ENCODE measurements at regions not wholly inside any gene's neighbourhood (a gene's known extent, or its start where the extent isn't known, plus 50 kb on each side); places are given as distances from the start of the nearest gene placed in this dataset.
"Not testable (repeated sequence)": the region's sequence is repeated elsewhere in the genome, so short reads cannot be mapped to it uniquely, and the experiment has no call there.

DNA sequence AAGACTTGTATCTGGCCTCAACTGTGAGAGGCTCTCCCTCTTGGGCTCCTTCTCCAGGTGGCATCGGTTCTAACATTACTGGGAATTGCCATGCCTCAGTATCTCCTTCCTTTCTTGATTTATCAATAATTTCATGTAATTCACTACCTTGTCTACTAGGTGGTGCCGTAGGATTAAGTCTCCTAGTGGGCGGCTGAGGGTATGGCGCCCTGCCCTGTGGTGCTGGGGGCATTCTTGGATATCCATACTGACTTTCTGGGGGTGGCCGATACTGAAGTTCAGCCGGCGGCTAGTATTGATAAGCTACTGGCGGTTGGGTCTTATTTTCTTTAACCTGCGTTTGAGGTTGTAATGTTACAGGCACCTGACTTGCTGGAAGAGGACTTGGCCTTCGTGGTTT is 164.2 kb upstream of the TMPRSS15 start:
- not testable (repeated sequence) for FAIRE-seq

DNA sequence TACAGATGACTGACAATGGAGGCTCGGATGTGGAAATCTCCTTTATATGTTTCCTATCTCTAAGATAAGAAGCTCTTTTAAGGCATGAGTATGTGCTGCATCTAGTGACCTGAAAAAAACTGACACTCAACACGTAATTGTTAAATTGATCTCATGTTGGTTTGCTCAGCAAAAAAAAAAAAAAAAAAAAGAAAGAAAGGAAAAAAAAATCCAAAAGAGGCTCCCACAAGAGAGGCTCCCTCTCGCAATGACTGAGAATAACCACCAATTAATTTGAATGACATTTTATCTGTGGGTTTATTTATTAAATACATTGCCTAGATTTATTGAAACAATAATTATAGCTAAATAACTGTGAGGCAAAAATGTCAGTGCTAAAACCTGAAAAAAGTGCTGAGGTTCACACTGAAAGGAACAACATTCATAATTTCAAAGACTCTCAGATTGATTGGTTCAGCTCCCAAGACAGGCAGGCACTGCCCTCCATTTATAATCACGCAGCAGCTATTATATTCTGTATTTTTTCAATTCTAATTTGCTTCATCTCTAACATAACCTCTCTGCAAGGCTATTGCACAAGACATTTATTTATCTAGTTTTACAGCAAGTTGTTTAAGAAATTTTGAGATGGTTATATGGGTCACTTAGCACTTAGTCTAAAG is 184.5 kb upstream of the TMPRSS15 start:
- FAIRE-seq: no peak

DNA sequence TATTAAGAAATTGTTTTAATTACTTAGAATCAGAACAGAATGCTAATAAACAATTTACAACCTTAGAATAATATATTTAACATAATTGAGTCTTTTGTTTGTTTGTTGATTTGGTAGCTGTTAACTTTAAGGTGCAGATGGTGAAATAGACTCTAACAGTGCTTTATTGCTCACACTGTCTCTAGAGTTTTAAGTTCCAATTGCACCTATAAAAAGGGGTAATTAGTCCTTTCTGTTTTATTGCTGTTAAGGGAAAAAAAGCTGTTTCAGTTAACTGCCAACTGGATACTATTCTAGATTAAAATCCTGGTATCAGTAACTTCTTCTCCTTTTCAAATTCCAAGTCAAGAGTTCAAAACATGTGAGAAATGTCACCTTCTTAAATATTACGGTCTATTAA is 197.6 kb upstream of the TMPRSS15 start:
- FAIRE-seq: no peak

DNA sequence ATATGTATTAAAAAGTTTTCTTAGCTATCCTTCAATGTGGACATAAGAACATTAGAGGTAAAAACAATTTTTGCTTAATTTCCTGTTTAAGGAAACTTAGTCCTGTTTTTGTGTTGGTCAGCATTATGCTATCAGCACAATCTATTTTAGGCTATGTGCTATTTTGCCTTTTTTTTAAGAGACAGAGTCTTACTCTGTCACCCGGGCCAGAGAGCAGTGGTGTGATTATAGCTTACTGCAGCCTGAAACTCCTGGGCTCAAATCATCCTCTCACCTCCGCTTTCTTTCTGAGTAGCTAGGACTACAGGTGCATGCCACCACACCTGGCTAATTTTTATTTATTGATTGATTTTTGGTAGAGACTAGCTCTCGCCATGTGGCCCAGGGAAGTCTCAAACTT is 199.1 kb upstream of the TMPRSS15 start:
- FAIRE-seq: no peak

DNA sequence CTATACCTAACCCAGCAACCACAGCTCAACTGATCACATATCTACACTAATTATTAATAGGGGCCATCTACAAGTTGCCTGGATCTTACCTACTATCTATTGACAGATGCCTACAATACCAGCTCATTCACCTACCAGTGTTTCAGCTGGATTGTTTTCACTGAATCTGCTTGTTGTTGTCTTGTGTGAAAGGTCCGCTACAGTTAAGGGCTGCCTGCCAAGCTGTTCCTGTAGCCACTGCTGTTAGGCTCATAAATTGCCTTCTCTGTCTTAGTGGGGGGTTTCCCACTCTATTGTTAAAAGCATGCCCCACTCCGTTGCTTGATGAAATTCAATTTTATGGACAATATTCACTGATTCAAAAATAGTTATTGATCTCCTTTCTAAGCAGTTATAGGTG is 199.7 kb upstream of the TMPRSS15 start:
- FAIRE-seq: no peak

DNA sequence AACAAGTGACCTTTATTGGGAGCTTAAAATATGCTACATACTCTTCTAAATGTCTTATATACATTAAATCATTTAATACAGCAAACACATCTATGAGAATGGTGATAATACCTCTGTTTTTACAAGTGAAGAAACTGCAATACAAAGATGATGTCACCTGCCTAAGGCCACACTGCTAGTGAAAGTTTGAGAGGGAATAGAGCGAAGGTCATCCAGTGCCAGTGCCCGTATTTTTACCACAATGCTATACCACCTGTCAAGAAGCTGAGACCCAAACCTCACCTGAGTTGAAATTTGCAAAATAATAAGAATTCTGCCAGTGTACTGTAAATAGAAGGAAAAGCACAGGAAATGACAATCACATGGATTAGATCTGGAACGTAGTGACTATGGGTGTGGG is 200.4 kb upstream of the TMPRSS15 start:
- FAIRE-seq: no peak

DNA sequence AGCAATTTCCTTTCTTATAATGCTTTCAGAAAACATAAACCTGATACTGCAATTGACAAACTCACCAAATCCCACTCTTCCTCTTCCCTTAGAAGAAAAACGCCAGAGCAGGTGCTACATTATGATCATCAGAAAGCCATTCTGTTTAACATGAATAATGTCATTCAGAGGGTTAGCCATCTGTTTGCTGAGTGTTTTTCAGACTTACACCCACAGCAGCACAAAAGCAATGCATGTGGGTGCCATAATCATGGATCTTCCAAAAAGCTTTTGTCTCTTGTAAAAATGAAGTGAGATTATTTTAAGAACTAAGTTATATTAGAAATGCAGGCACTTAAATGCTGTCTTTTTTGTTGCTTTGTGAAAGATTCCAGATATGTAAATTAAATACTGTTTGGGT is 204.6 kb upstream of the TMPRSS15 start:
- no peak for FAIRE-seq

DNA sequence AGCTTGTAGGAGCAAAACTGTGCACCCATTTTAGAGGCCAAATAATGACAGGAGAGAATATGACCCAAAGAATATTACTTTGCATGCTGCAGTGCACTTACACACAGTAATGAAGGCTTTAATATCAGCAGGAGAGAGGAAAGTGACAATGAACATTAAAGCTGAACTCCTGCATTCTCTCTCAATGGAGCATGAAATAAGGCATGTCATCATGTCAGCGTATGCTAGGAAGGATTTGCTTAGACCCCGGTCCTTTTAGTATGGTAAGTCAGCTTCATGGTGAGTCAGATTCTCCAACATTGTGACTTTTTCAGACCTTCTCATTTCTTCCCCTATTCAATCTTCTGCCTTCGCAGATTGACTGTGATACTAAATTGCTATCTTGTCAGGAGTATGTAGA is 210.7 kb upstream of the TMPRSS15 start:
- FAIRE-seq: no peak

DNA sequence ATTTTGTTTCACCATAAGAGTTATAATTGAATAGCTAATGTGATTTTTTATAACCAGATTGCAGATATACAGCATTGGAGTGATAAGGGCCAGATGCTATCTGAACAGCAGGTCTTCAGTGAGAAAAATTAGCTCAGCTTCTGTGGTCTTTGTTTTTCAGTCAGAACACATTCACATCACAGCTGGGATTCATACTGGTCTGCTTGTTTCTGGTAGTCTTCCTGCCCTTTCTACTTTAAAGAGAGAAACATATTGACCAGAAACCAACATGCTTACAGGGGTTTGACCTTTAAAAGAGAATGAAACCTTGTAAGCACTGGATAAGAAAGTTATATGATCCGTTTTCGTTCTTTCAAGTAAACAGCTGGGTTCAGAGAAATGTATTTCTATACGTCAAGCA is 213.7 kb upstream of the TMPRSS15 start:
- no peak for FAIRE-seq

DNA sequence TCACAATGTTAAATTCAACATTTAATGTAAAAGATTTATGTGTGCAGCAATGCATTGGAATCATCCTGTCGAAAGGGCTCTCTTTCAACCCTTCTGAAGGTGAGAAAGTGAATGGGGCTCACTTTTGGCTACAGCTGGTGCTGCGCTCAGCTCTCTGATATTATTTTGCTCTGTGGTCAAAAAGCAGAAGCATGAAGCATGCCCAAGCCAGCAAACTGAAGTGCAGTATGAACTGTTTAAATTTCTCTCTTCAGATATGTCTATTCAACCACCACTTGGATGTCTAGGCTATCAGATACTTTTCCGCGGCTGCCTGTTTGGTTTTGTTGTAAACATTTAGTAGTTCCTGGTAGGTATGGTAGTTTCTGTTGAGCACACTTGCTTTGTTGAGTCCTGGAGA is 216.9 kb upstream of the TMPRSS15 start:
- no peak for FAIRE-seq

DNA sequence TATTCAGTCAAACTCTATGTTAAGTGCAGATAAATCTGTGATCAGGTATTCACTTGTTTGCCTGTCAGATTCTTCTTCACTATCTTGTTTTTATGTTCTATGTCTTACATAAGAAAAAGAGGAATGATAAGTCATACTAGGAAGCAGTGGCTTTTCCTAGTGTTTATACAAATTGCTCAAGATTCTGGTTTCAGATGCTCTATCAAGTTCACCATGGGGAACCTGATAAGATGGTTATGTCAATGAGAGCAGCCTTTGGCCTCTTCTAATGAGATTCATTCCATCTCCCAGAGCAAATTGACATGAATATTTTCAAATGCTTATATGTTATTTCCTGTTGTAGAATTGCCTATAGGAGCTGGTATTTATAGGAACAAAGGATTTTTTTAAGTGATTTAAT is 218.8 kb upstream of the TMPRSS15 start:
- FAIRE-seq: no peak

DNA sequence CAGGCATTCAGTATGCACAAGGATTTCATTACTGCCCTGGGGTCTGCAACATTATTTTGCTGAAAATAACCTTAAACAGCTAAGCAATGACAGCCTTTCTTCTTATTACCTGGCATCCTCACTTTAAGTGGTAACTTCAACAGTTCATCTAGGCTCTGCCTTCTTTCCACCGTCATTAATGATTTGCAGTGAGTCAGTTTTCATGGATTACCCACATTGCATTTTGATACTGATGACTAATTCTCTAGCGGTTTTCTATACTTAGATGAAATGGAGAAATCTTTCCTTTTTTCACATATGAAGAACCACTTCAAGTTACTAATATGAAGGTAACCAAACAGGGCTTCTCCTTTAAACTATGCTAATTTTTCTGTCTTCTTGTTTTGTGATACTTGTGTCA is 226.9 kb upstream of the TMPRSS15 start:
- FAIRE-seq: no peak

DNA sequence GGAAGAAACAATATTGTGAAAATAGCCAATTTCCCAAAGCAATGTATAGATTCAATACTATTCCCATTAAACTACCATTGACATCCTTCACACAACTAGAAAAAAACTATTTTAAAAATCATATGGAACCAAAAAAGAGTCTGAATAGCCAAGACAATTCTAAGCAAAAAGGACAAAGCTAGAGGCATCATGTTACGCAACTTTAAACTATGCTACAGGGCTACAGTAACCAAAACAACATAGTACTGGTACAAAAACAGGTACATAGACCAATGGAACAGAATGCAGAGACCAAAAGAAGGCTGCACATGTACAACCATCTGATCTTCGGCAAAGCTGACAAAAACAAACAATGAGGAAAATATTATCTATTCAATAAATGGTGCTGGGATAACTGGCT is 233.3 kb upstream of the TMPRSS15 start:
- no peak for FAIRE-seq

DNA sequence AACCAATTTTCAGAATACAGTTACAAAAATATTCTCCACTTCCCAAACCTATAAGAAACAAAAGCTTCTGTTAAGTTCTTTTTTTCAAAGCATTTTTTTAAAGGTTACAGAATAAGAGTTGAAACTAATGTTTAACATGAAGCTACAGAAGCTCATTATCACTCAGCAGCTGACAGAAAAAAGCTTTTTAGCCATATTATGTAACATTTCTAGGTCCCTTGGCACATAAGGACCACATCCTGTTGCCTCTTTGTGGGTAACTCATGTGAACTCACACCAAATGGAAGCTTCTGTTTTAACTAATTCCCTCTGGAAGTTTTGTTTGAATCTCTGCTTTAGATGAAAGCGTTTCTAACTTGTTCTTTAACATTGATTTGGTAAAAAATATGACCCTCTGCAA is 242.5 kb upstream of the TMPRSS15 start:
- no peak for FAIRE-seq

DNA sequence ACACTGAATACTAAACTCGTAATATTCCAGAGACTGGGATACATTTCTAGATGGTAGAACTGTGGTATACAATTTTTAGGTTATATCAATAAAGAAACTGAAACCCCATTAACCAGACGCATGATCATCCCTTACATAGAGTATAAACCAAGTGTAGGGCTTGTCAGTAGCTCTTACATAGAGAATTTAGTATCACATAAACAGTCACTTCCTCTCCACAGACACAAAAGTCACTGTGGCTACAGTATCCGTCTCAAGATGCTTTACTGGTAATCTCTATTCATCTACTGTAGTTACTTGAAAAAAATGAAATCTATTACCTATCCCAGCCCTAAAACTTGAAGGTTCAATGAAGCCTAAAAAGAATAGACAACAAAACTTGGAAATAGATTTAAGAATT is 252.3 kb upstream of the TMPRSS15 start:
- FAIRE-seq: no peak

DNA sequence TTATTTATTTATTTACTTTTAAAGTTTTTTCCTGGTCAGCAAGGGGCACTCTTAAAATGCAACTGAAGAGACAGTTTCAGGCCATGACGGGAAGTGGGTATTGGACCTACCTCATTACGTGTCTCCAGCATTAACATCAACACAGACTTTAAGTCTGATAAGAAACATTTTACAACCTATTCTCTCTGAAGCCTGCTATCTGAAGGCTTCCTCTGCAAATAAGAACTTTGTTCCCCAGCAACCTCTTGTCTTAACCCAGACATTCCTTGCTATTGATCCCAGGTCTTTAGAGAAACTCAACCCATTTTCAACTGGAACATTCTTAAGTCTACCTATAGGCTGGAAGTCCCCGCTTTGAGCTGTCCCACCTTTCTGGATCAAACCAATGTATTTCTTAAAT is 258.3 kb upstream of the TMPRSS15 start:
- no peak for FAIRE-seq

DNA sequence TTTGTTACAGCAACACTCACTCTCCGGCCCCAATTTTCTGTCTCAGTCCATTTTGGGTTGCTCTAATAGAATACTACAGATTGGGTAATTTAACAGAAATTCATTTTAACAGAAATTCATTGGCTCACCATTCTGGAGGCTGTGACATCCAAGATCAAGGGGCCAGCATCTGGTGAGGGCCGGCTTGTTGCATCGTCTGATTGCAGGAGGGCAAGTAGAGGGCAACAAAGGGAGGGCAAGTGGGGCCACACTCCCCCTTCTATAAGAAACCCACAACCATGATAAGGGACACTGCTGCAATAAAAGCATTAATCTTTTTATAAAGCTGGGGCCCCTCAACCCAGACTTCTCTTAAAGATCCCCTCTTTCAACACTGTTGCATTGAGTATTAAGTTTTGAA is 260.1 kb upstream of the TMPRSS15 start:
- FAIRE-seq: no peak

DNA sequence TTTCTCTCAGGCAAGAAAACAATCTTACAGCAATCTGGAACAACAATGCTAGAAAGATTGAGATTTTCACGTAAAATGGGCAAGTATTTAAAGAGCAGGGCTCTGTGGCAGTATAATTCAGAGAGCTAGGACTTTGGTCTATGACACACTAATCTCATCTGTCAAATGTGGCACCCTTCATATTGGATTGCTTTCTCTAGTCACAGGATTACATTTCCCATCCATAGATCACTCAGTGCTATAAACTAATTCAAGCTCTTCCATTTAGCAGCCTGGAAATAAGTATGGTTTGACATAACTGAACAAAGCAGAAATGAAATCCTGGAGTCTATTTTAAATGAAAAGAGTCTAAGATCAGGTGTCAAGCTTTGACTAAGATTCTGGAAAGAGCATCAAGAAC is 263.1 kb upstream of the TMPRSS15 start:
- no peak for FAIRE-seq

DNA sequence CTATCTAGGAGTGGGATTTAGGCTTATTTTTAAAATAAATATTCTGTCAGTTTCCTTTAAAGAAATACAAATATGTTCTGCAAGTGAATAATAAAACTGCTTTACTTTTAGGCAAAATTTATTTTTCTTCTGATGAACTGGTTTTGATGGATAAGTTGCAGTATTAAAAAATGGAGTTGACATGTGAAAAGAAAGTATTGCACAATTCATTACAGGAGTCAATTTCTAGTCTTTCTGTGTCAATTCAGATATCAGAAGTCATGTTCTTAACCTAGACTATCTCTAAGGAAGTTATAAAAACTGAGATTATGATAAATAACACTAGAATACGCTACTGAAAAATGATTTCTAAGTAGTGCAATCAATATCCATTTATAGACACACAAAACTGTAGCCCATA is 270.2 kb upstream of the TMPRSS15 start:
- no peak for FAIRE-seq

DNA sequence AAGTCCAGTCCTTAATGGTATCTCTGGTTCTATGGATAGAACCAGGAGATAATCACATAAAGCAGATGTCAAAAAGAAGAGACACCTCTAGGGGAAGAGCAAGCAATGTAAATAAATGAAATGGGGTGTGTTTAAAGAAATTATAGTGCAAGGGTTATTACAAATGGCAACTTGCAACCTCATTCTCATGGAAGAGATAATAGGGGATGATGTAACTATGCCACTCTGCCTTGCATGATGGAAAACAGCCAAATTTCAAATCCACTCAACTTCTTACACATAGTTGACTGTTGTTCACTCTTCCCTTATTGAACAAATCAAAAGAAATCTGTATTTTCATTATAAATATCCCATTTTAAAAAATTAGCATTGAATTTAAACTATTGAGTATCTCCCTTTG is 274.0 kb upstream of the TMPRSS15 start:
- FAIRE-seq: no peak

DNA sequence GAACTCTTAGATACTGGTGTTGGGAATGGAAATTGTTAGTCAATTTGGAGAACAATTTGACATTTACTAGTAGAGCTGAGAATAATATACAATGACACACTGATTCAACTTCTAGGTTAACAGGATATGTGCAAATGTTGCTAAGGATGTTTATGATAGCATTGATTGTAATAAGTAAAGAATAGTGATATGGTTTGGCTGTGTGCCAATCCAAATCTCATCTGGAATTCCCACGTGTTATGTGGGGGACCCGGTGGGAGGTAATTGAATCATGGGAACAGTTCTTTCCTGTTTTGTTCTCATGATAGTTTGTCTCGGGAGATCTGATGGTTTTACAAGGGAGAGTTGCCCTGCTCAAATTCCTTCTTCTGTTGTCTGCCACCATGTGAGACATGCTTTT is 302.4 kb upstream of the TMPRSS15 start:
- no peak for FAIRE-seq

DNA sequence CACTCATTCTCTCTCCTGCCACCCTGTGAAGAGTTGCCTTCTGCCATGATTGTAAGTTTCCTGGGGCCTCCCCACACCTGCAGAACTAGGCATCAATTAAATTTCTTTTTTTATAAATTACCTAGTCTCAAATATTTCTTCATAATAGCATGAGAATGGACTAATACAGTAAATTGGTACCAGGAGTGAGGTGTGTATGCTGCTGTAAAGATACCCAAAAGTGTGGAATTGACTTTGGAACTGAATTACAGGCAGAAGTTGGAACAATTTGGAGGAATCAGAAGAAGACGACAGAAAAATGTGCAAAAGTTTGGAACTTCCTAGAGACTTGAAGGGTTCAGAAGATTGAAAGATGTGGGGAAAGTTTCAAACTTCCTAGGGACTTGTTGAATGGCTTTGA is 308.1 kb upstream of the TMPRSS15 start:
- FAIRE-seq: no peak

DNA sequence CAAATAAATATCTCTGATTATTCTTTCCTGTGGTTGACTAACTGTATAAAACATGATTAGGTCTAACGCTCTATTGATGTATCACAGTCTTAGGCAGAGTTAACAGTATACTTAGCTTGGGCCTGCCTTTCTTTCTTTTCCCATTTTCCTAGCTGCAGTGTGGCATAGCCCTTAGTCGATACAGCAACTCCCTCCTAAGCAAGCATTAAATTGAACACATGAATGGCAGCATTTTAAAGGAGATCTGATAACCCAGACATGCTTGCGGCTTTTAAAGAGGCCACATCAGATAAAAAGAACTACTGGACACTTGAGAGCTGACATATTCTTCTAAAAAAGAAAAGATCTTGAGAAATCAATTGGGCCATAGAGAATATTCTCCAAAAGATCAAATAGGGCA is 312.0 kb upstream of the TMPRSS15 start:
- no peak for FAIRE-seq

DNA sequence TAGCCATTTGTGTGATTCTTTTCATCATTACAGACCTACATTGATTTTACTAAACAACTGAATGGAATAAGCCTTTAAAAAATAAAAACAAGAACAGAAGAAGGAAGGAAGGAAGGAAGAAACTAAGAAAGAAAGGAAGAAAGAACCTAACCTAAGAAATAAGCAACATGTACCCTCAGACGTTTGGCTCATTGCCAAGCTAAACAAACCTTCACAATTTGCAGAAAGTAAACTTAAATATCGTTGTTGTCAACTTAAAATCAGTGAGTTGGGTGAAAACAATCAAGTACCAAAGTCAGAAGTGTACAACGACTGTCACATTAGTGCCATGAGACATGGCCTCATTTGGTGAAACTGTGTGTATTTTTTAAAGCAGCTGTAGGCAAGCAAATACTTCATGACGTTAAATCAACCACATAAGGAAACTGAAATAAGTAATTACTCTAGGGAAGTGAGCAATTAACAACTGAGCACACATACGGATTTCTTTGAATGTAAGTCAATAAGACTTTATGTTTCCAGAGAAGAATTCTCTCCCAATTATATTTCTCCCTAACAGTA is 313.1 kb upstream of the TMPRSS15 start:
- FAIRE-seq: no peak

DNA sequence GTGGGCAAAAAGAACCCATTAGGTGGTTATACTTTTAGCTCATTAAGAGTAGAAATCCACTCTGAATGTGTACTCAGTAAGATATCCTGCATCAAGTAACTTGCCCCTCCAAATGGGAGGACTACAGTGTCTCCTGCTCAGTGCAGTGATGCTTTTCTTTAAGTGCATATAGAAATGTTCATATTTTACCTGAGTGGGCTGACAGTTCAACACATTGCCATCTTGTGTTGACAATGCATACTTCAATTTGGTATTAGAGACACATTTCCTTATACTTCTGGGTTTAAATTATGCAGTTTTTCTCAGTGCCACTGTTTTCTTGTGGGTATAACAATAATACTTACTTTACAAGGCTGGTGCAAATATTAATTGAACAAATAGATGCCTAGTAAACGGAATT is 318.6 kb upstream of the TMPRSS15 start:
- no peak for FAIRE-seq

DNA sequence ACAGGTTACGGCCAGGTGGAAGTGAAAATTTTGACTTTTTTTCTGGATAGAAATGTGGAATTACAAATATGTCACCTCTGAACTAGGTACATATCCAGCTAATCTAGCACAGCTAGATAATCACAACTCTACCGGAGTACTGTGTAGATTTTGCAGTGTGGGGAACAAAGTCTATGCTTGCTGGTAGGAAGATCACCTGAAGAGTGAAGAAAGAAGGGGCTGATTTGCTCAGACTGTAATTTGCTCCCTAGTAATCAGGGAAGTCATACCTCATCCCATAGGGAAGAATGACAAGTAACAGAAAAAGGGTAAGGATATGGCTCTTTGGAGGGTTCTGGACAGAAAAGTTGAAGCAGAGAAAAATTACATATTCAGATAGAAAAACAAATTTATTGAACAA is 319.6 kb upstream of the TMPRSS15 start:
- no peak for FAIRE-seq

All from A204.1 (cell line).